Activated CD4-positive, alpha-beta T cell treated with anti-CD3 and anti-CD28 coated beads, Interleukin-10, Interleukin-2, amounts not matched to agents 100 ng/mL and 50 ng/mL, durations not matched to agents 16 hours and 8 hours (primary cell): ENCODE measurements at regions not wholly inside any gene's neighbourhood (a gene's known extent, or its start where the extent isn't known, plus 50 kb on each side); places are given as distances from the start of the nearest gene placed in this dataset.
"Not testable (repeated sequence)": the region's sequence is repeated elsewhere in the genome, so short reads cannot be mapped to it uniquely, and the experiment has no call there.

Experiments
- DNase-seq: peaks from one replicate; pipeline ENCODE4 v3.0.0-alpha.2; 2020

- DNase-seq: no peak
Observed at GRCh38 chr5:12703254-12703653, 799.0 kb upstream of the CTNND2 start.

DNA sequence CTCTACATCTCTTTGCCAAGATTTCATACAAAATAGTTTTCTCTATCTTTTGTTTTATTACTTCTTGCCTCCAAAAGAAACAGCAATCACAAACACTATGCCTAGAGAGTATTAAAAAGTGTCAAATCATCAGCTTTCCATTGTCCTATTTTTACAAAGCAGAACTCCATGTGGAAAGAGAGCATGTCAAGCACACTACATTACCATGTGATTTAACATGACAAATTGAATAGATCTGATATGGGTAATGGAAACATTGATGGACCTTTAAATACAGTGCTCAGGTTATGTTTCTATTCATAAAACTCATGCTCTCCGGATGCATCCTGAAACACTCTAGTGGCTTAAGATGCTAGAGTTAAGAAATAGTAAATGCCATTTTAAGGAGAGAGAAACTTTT is 791.4 kb upstream of the CTNND2 start:
- DNase-seq: no peak

DNA sequence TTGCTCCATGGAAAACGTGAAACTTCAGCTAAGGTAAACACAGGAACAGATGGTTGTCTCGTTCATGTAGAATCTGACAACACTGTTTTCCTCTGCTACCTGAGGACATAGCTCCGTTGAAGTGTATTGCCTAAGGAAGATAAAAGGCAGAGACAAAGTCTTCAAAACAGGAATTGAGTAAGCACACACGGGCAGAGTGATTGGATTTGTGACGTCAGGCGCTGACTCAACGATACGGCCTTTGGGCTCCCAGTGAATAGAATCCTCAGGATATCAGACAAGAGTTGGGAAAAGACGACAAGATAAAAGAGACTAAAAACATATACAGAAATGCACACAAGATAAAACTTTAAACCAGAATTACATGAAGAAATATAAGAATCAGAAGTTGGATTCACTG is 787.1 kb upstream of the CTNND2 start:
- DNase-seq: no peak

DNA sequence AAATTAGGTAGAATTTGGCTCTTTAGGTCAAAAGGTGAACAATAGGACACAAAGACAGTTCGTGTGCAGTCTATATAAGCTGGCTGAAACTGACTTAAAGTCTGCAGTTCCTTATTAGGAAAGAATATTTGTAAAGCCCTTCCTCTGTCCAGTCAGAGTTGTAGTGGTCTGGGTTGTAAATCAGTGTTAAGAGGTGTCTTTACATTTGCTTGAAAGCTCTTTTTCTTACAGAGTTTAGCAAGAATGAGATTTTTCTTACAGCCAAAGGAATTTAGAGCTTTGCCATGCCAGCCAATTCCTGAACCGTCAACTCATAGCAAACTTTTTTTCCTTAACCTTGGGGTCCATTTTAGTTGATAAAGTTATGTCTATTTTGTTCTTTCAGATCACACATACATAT is 786.1 kb upstream of the CTNND2 start:
- no peak for DNase-seq

DNA sequence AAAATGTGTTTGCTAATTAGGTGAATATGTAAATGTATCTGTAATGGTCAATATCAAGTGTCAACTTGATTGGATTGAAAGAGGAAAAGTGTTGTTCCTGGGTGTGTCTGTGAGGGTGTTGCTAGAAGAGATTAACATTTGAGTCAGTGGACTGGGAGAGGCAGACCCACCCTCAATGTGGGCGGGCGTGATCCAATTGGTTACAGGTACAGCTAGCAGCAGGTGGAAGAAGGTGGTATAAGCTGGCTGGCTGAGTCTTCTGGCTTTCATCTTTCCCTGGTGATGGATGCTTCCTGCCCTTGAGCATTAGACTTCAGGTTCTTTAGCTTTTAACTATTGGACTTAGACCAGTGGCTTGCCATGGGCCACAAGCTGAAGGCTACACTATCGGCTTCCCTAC is 779.0 kb upstream of the CTNND2 start:
- DNase-seq: no peak

DNA sequence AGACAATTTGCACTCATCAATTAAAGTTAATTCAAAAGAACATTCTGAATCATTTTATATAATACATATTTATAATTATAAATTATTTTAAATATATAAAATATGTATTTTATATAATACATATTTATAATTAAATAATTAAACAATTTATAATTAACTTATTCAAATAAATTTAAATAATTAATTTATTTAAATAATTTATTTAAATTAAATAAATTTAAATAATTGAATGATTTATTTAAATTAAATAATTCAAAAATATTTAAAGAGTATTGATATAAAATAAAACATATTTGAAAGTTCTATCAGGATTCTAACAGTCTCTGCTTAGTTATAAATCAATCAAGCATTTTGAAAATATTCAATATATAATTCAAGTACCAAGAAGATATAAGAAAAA is 775.5 kb upstream of the CTNND2 start:
- no peak for DNase-seq

- DNase-seq: no peak
Observed at GRCh38 chr5:12675959-12676358, 771.7 kb upstream of the CTNND2 start.

DNA sequence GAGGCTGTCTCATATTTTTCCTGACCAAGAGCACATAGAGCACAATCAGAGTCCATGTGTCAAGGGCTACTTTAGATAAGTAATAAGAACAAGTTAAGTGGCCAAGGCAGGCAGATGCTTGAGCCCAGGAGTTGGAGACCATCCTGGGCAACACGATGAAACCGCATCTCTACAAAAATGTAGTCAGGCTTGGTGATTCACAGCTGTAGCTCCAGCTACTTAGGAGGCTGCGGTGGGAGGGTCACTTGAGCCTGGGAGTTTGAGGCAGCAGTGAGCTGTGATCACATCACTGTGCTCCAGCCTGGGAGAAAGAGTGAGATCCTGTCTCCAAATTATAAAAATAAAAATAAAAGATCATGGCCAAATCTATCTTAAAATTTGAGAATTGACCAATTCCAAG is 767.9 kb upstream of the CTNND2 start:
- no peak for DNase-seq

DNA sequence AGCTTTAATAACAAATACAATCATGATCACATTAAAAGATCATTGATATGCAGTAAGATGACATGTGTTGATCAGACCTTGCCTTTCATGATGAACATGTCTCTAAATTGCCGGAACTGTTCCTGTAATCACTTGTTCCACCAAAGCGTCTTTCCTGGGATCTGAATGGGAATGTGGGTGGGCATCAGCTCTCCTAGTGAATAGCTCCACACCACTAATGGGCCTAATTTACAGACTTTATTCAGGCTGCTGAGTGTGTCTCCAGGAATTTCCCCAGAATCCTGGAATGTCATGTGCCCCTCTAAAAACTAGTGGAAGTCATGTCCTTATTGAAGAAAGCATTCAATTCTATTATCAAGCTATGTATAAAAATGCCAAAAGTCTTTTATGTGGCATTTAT is 765.1 kb upstream of the CTNND2 start:
- no peak for DNase-seq

DNA sequence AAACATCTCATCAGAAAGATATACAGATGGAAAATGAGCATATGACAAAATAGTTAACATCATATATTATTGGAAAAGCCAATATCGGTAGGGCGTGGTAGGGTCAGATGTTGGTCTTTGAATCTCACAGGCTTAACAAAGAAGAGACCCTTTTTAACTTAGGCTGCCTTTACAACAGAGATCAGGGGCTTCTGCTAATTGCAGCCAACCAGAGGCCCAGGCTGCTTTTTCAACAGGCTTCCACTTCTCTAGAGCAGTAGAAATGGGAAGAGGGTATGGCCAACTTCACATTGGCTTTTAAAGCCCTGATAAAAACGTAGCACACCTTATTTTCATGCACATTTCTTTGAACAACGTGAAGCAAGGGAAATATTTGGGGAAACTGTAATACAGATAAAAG is 764.3 kb upstream of the CTNND2 start:
- DNase-seq: no peak

GRCh38 chr5:12667818-12668217 is 763.6 kb upstream of the CTNND2 start:
- DNase-seq: not testable (repeated sequence)

- DNase-seq: not testable (repeated sequence)
Observed at GRCh38 chr5:12665772-12666171, 761.5 kb upstream of the CTNND2 start.

- DNase-seq: no peak
Observed at GRCh38 chr5:12662545-12663314, 758.5 kb upstream of the CTNND2 start.

DNA sequence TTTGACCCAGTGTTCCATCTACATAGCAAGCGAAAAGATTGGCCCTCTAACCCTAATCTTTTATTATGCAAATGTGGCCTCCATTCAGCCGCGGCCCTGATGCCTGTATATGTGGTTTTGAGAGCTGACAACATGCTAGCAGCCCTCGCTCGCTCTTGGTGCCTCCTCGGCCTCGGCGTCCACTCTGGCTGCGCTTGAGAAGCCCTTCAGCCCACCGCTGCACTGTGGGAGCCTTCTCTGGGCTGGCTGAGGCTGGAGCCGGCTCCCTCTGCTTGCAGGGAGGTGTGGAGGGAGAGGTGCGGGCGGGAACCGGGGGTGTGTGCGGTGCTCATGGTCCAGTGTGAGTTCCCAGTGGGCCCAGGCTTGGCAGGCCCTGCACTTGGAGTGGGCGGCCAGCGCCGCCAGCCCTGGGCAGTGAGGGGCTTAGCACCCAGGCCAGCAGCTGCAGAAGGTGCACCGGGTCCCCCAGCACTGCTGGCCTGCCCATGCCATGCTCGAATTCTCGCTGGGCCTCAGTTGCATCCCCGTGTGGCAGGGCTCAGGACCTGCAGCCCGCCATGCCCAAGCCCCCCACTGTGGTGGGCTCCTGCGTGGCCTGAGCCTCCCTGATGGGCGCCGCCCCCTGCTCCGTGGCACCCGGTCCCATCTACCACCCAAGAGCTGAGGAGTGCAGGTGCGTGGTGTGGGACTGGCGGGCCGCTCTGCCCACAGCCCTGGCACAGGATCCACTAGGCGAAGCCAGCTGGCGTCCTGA is 757.5 kb upstream of the CTNND2 start:
- no peak for DNase-seq

DNA sequence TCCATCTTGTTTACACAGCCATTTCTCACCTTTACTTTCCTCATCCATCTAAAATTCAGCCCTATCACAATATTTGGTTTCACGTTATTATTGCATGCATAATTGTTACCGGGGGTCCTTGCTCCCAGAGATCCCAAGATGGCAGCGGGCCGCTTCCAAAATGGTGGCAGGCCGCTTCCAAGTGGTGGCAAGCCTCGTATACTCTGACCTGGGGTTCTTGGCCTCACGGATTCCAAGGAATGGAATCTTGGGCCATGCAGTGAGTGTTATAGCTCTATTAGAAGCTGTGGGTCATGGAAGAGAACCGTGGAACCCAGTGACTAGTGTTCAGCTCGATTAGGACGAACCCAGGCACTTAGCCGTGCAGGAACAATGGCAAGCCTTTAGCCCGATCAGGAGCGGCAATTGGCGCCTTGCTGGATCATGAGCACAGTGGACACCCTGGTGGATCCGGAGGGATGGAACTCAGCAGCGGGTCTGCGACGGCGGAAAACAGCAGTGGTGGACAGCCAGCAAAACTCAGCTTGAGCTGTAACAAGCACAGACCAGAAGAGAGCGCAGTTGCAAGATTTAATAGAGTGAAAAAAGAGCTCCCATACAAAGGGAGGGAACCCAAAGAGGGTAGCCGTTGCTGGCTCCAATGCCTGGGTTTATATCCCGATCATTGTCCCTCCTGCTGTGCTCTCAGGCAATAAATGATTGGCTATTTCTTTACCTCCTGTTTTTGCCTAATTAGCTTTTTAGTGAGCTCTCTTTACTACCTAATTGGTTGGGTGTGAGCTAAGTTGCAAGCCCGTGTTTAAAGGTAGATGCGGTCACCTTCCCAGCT is 756.2 kb upstream of the CTNND2 start:
- DNase-seq: not testable (repeated sequence)

- no peak for DNase-seq
Observed at GRCh38 chr5:12659686-12660085, 755.4 kb upstream of the CTNND2 start.

GRCh38 chr5:12658871-12659446 is 754.7 kb upstream of the CTNND2 start:
- DNase-seq: no peak

- not testable (repeated sequence) for DNase-seq
Observed at GRCh38 chr5:12657914-12658474, 753.7 kb upstream of the CTNND2 start.

GRCh38 chr5:12655675-12656074 is 751.4 kb upstream of the CTNND2 start:
- DNase-seq: no peak

GRCh38 chr5:12652201-12652600 is 748.0 kb upstream of the CTNND2 start:
- no peak for DNase-seq

- DNase-seq: no peak
Observed at GRCh38 chr5:12648558-12648957, 744.3 kb upstream of the CTNND2 start.

- DNase-seq: no peak
Observed at GRCh38 chr5:12647613-12648012, 743.4 kb upstream of the CTNND2 start.

DNA sequence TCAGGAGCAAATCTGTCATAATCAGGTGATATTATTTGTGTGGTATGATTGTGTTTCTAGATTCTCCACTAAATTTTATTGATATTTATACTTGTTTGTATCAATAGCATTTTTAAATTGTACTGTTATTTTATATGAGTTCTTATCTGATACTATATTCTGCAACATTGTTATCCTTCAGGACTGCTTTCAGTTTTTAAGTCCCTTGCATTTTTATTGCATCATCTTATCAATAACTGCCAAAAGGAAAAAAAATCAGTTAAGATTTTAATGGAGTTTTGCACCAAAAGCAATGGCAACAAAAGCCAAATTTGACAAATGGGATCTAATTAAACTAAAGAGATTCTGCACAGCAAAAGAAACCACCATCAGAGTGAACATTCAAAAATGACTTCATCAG is 741.3 kb upstream of the CTNND2 start:
- no peak for DNase-seq
